ENCODE measurements at regions not wholly inside any gene's neighbourhood (a gene's known extent, or its start where the extent isn't known, plus 50 kb on each side); places are given as distances from the start of the nearest gene placed in this dataset.
A peak's percentile ranks its signal among the peaks of the same experiment; 100 is the strongest.

GRCh38 chrX:9312922-9313867 is 151.7 kb upstream of the TBL1X start:
- H3K4me3 ChIP-seq (ENCODE audit: low read depth in 1 of 3, low read length in 3 of 3): no peak overlapping the region
- H3K27me3 ChIP-seq (ENCODE audit: control insufficient read depth in 3 of 3, insufficient read depth in 3 of 3, low read length in 3 of 3): no peaks in the 10 kb centered on the region
- H3K27ac ChIP-seq (ENCODE audit: low read depth in 1 of 3, low read length in 2 of 3): no peak overlapping the region
- DNase-seq (peak; percentile 21 to 40), FAIRE-seq (no peak)
- no peaks in the 10 kb centered on the region for H3K36me3 ChIP-seq (ENCODE audit: control insufficient read depth in 3 of 3, insufficient read depth in 2 of 3, low read depth in 1 of 3, low read length in 3 of 3)
- no peaks in the 10 kb centered on the region for H3K4me1 ChIP-seq (ENCODE audit: control insufficient read depth in 3 of 3, insufficient read depth in 2 of 3, low read depth in 1 of 3, low read length in 2 of 3)
- 55 to 76% (median 71%) methylated on average over 12 of the region's 12 CpGs for WGBS, 3 donors
- no peaks in the 10 kb centered on the region for H3K9me3 ChIP-seq (ENCODE audit: control insufficient read depth in 2 of 2, insufficient read depth in 1 of 2, low read depth in 1 of 2, low read length in 1 of 2)

GRCh38 chrX:9315086-9315485 is 149.8 kb upstream of the TBL1X start:
- no peaks in the 10 kb centered on the region for H3K9me3 ChIP-seq (ENCODE audit: control insufficient read depth in 2 of 2, insufficient read depth in 1 of 2, low read depth in 1 of 2, low read length in 1 of 2)
- no peaks in the 10 kb centered on the region for H3K4me1 ChIP-seq (ENCODE audit: control insufficient read depth in 3 of 3, insufficient read depth in 2 of 3, low read depth in 1 of 3, low read length in 2 of 3)
- no peak for DNase-seq
- H3K36me3 ChIP-seq (ENCODE audit: control insufficient read depth in 3 of 3, insufficient read depth in 2 of 3, low read depth in 1 of 3, low read length in 3 of 3): no peaks in the 10 kb centered on the region
- no peak for FAIRE-seq
- WGBS, 3 donors: 88 to 95% (median 92%) methylated on average over 3 of the region's 3 CpGs
- no peak overlapping the region for H3K27ac ChIP-seq (ENCODE audit: low read depth in 1 of 3, low read length in 2 of 3)
- no peaks in the 10 kb centered on the region for H3K27me3 ChIP-seq (ENCODE audit: control insufficient read depth in 3 of 3, insufficient read depth in 3 of 3, low read length in 3 of 3)
- H3K4me3 ChIP-seq (ENCODE audit: low read depth in 1 of 3, low read length in 3 of 3): no peak overlapping the region

DNA sequence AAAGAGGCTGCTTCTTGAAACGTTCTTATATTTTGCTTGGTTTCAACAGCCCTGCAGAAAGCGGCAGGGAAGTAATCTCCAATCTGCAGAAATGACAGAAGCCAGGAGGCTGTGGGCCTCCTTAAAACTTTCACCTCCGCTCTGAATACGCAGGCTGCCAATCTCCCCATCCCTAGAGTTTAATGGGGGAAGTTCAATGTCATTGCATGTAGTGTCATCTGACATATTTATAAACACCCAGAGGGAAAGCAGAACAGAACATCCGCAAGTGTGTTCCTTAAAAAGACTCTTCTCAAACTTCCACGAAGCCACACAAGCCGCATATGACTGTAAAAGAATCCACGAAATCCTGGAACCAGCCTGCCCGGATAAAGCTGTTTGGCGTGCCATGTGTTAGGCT is 148.8 kb upstream of the TBL1X start:
- Histone ChIP-seq H3K4me3 (ENCODE audit: low read depth in 1 of 3, low read length in 3 of 3) (no peak overlapping the region), H3K9me3 (ENCODE audit: control insufficient read depth in 2 of 2, insufficient read depth in 1 of 2, low read depth in 1 of 2, low read length in 1 of 2) (no peaks in the 10 kb centered on the region), H3K4me1 (ENCODE audit: control insufficient read depth in 3 of 3, insufficient read depth in 2 of 3, low read depth in 1 of 3, low read length in 2 of 3) (no peaks in the 10 kb centered on the region), H3K27me3 (ENCODE audit: control insufficient read depth in 3 of 3, insufficient read depth in 3 of 3, low read length in 3 of 3) (no peaks in the 10 kb centered on the region), H3K27ac (ENCODE audit: low read depth in 1 of 3, low read length in 2 of 3) (no peak overlapping the region), H3K36me3 (ENCODE audit: control insufficient read depth in 3 of 3, insufficient read depth in 2 of 3, low read depth in 1 of 3, low read length in 3 of 3) (no peaks in the 10 kb centered on the region)
- WGBS, 3 donors: 73 to 95% (median 83%) methylated on average over 10 of the region's 10 CpGs
- FAIRE-seq: no peak
- no peak for DNase-seq

GRCh38 chrX:9317176-9317575 is 147.7 kb upstream of the TBL1X start:
- 43 to 61% (median 52%) methylated on average over 7 of the region's 7 CpGs for WGBS, 3 donors
- Histone ChIP-seq H3K36me3 (ENCODE audit: control insufficient read depth in 3 of 3, insufficient read depth in 2 of 3, low read depth in 1 of 3, low read length in 3 of 3) (no peaks in the 10 kb centered on the region), H3K9me3 (ENCODE audit: control insufficient read depth in 2 of 2, insufficient read depth in 1 of 2, low read depth in 1 of 2, low read length in 1 of 2) (no peaks in the 10 kb centered on the region), H3K4me1 (ENCODE audit: control insufficient read depth in 3 of 3, insufficient read depth in 2 of 3, low read depth in 1 of 3, low read length in 2 of 3) (no peaks in the 10 kb centered on the region), H3K27ac (ENCODE audit: low read depth in 1 of 3, low read length in 2 of 3) (no peak overlapping the region), H3K4me3 (ENCODE audit: low read depth in 1 of 3, low read length in 3 of 3) (no peak overlapping the region), H3K27me3 (ENCODE audit: control insufficient read depth in 3 of 3, insufficient read depth in 3 of 3, low read length in 3 of 3) (no peaks in the 10 kb centered on the region)
- no peak for FAIRE-seq
- no peak for DNase-seq

DNA sequence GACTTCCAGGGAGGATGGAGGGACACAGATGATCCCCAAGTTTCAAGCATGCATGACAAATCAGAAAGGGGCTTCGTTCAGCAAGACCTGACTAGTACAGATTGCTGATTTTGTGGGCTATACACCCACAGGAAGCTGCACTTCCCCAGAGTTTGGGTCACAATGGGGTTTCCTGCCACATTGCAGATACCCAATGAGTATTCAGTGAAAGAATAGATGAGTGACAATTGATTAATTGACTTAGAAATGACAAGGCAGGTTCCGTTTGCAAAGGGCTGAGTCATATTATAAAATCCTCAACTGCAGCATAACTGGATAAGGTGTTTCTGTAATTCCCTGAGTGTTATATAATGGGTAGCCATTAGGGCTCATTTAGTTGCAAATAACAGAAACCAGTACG is 146.6 kb upstream of the TBL1X start:
- FAIRE-seq (no peak), DNase-seq (no peak)
- H3K9me3 ChIP-seq (ENCODE audit: control insufficient read depth in 2 of 2, insufficient read depth in 1 of 2, low read depth in 1 of 2, low read length in 1 of 2): no peaks in the 10 kb centered on the region
- H3K27me3 ChIP-seq (ENCODE audit: control insufficient read depth in 3 of 3, insufficient read depth in 3 of 3, low read length in 3 of 3): no peaks in the 10 kb centered on the region
- no peak overlapping the region for H3K27ac ChIP-seq (ENCODE audit: low read depth in 1 of 3, low read length in 2 of 3)
- no peaks in the 10 kb centered on the region for H3K4me1 ChIP-seq (ENCODE audit: control insufficient read depth in 3 of 3, insufficient read depth in 2 of 3, low read depth in 1 of 3, low read length in 2 of 3)
- no peaks in the 10 kb centered on the region for H3K36me3 ChIP-seq (ENCODE audit: control insufficient read depth in 3 of 3, insufficient read depth in 2 of 3, low read depth in 1 of 3, low read length in 3 of 3)
- WGBS, 3 donors: 32 to 65% (median 32%) methylated on average over 3 of the region's 3 CpGs
- H3K4me3 ChIP-seq (ENCODE audit: low read depth in 1 of 3, low read length in 3 of 3): no peak overlapping the region

- Histone ChIP-seq H3K36me3 (ENCODE audit: control insufficient read depth in 3 of 3, insufficient read depth in 2 of 3, low read depth in 1 of 3, low read length in 3 of 3) (no peaks in the 10 kb centered on the region), H3K9me3 (ENCODE audit: control insufficient read depth in 2 of 2, insufficient read depth in 1 of 2, low read depth in 1 of 2, low read length in 1 of 2) (no peaks in the 10 kb centered on the region), H3K4me3 (ENCODE audit: low read depth in 1 of 3, low read length in 3 of 3) (no peak overlapping the region), H3K4me1 (ENCODE audit: control insufficient read depth in 3 of 3, insufficient read depth in 2 of 3, low read depth in 1 of 3, low read length in 2 of 3) (no peaks in the 10 kb centered on the region), H3K27me3 (ENCODE audit: control insufficient read depth in 3 of 3, insufficient read depth in 3 of 3, low read length in 3 of 3) (no peaks in the 10 kb centered on the region), H3K27ac (ENCODE audit: low read depth in 1 of 3, low read length in 2 of 3) (no peak overlapping the region)
- DNase-seq: no peak
- no peak for FAIRE-seq
- 92 to 95% (median 93%) methylated on average over 13 to 14 of the region's 14 CpGs for WGBS, 3 donors
Observed at GRCh38 chrX:9318766-9319165, 146.1 kb upstream of the TBL1X start.

DNA sequence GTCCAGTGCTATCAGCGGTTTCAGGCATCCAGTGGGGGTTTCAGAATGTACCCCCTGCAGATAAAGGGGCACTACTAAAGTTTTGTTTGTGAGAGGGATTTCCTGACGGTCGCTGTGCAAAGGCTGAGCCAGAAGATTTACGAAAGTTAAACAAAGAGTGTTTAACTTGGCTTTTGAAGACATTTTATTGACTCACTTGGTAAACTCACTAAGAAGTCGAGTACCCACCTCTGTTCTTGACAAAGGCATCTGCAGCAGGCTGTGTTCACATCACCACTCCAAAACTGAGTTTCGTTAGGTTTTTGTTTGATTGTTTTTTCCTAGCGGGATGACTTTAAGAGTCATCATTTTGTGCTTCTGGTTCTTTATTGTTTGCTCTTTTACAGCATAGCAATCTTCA is 143.9 kb upstream of the TBL1X start:
- H3K9me3 ChIP-seq (ENCODE audit: control insufficient read depth in 2 of 2, insufficient read depth in 1 of 2, low read depth in 1 of 2, low read length in 1 of 2): no peaks in the 10 kb centered on the region
- no peak for DNase-seq
- WGBS, 3 donors: 22 to 44% (median 30%) methylated on average over 7 of the region's 7 CpGs
- no peak overlapping the region for H3K27ac ChIP-seq (ENCODE audit: low read depth in 1 of 3, low read length in 2 of 3)
- FAIRE-seq: no peak
- no peaks in the 10 kb centered on the region for H3K4me1 ChIP-seq (ENCODE audit: control insufficient read depth in 3 of 3, insufficient read depth in 2 of 3, low read depth in 1 of 3, low read length in 2 of 3)
- H3K27me3 ChIP-seq (ENCODE audit: control insufficient read depth in 3 of 3, insufficient read depth in 3 of 3, low read length in 3 of 3): no peaks in the 10 kb centered on the region
- H3K36me3 ChIP-seq (ENCODE audit: control insufficient read depth in 3 of 3, insufficient read depth in 2 of 3, low read depth in 1 of 3, low read length in 3 of 3): no peaks in the 10 kb centered on the region
- H3K4me3 ChIP-seq (ENCODE audit: low read depth in 1 of 3, low read length in 3 of 3): no peak overlapping the region

DNA sequence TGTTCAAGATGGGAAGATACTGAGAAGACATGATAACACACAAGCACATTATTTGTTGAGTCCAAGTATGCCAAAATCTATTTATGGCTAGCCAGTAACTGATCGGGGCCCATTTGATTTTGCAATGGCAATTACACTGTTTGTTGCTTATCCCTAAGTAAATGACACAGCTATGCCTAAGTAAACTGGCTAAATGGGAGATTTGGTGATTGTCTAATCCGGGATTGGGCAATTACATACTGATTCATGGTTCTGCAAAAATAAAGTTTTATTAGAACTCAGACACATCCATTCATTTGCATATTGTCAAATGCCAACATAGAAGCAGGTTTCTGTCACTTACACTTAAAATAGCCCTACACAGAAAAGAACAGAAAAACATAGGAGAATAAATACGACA is 140.2 kb upstream of the TBL1X start:
- DNase-seq (no peak), FAIRE-seq (no peak)
- 60 to 70% (median 68%) methylated on average over 3 of the region's 3 CpGs for WGBS, 3 donors

GRCh38 chrX:9326369-9326768 is 138.5 kb upstream of the TBL1X start:
- Histone ChIP-seq H3K27ac (ENCODE audit: low read depth in 1 of 3, low read length in 2 of 3) (no peak overlapping the region), H3K27me3 (ENCODE audit: control insufficient read depth in 3 of 3, insufficient read depth in 3 of 3, low read length in 3 of 3) (no peaks in the 10 kb centered on the region), H3K4me1 (ENCODE audit: control insufficient read depth in 3 of 3, insufficient read depth in 2 of 3, low read depth in 1 of 3, low read length in 2 of 3) (no peaks in the 10 kb centered on the region), H3K9me3 (ENCODE audit: control insufficient read depth in 2 of 2, insufficient read depth in 1 of 2, low read depth in 1 of 2, low read length in 1 of 2) (no peaks in the 10 kb centered on the region), H3K4me3 (ENCODE audit: low read depth in 1 of 3, low read length in 3 of 3) (no peak overlapping the region), H3K36me3 (ENCODE audit: control insufficient read depth in 3 of 3, insufficient read depth in 2 of 3, low read depth in 1 of 3, low read length in 3 of 3) (no peaks in the 10 kb centered on the region)
- 88 to 95% (median 93%) methylated on average over 6 of the region's 6 CpGs for WGBS, 3 donors
- DNase-seq (no peak), FAIRE-seq (no peak)

More for the DNA sequence above, 140.2 kb upstream of the TBL1X start:
- Histone ChIP-seq H3K9me3 (ENCODE audit: control insufficient read depth in 2 of 2, insufficient read depth in 1 of 2, low read depth in 1 of 2, low read length in 1 of 2) (no peaks in the 10 kb centered on the region), H3K4me1 (ENCODE audit: control insufficient read depth in 3 of 3, insufficient read depth in 2 of 3, low read depth in 1 of 3, low read length in 2 of 3) (no peaks in the 10 kb centered on the region), H3K4me3 (ENCODE audit: low read depth in 1 of 3, low read length in 3 of 3) (no peak overlapping the region), H3K27me3 (ENCODE audit: control insufficient read depth in 3 of 3, insufficient read depth in 3 of 3, low read length in 3 of 3) (no peaks in the 10 kb centered on the region), H3K27ac (ENCODE audit: low read depth in 1 of 3, low read length in 2 of 3) (no peak overlapping the region), H3K36me3 (ENCODE audit: control insufficient read depth in 3 of 3, insufficient read depth in 2 of 3, low read depth in 1 of 3, low read length in 3 of 3) (no peaks in the 10 kb centered on the region)

All from small intestine (tissue), 7 donors.